ENCODE measurements at regions not wholly inside any gene's neighbourhood (a gene's known extent, or its start where the extent isn't known, plus 50 kb on each side); places are given as distances from the start of the nearest gene placed in this dataset.

DNA sequence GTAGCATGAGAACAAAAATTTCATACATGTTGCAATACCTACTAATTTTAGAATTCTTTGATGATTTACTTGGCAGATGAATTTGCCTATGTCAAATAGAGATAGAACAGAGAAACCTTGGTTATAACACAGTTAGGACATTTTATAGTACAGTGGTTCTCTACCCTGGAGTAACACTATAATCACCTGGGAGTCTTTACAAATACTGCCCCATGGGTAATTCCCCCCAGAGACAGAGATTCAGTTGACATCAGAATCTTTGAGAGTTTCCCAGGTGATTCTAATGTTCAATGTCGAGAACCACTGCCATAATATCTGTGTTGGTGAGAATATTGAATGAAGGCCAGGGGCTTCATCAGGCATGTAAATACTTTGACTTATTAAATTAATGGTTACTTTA is 401.3 kb upstream of the NDST4 start:
- TF ChIP-seq, protein P1, sequence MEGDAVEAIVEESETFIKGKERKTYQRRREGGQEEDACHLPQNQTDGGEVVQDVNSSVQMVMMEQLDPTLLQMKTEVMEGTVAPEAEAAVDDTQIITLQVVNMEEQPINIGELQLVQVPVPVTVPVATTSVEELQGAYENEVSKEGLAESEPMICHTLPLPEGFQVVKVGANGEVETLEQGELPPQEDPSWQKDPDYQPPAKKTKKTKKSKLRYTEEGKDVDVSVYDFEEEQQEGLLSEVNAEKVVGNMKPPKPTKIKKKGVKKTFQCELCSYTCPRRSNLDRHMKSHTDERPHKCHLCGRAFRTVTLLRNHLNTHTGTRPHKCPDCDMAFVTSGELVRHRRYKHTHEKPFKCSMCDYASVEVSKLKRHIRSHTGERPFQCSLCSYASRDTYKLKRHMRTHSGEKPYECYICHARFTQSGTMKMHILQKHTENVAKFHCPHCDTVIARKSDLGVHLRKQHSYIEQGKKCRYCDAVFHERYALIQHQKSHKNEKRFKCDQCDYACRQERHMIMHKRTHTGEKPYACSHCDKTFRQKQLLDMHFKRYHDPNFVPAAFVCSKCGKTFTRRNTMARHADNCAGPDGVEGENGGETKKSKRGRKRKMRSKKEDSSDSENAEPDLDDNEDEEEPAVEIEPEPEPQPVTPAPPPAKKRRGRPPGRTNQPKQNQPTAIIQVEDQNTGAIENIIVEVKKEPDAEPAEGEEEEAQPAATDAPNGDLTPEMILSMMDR (IDR thresholded peaks at IDR 0.05): no peak
- TF ChIP-seq POLR2AphosphoS5 (IDR thresholded peaks at IDR 0.05): no peak
- TF ChIP-seq POLR2A (IDR thresholded peaks at IDR 0.05): no peak
